Cardiac septum (tissue), 1 donor: ENCODE measurements at regions not wholly inside any gene's neighbourhood (a gene's known extent, or its start where the extent isn't known, plus 50 kb on each side); places are given as distances from the start of the nearest gene placed in this dataset.

ENCODE experiments used
- DNase-seq: peaks from one replicate; pipeline ENCODE4 v3.0.0-alpha.2; 2020; ENCODE audit warnings: low spot score
- intact Hi-C: fragments of 100-400 bp; cut with DNase I; formaldehyde crosslinking; loops from one replicate; pipeline ENCODE4 v1.14.0; 2022
- donor health status: DM: no; HTN: no; CAD: no.

DNA sequence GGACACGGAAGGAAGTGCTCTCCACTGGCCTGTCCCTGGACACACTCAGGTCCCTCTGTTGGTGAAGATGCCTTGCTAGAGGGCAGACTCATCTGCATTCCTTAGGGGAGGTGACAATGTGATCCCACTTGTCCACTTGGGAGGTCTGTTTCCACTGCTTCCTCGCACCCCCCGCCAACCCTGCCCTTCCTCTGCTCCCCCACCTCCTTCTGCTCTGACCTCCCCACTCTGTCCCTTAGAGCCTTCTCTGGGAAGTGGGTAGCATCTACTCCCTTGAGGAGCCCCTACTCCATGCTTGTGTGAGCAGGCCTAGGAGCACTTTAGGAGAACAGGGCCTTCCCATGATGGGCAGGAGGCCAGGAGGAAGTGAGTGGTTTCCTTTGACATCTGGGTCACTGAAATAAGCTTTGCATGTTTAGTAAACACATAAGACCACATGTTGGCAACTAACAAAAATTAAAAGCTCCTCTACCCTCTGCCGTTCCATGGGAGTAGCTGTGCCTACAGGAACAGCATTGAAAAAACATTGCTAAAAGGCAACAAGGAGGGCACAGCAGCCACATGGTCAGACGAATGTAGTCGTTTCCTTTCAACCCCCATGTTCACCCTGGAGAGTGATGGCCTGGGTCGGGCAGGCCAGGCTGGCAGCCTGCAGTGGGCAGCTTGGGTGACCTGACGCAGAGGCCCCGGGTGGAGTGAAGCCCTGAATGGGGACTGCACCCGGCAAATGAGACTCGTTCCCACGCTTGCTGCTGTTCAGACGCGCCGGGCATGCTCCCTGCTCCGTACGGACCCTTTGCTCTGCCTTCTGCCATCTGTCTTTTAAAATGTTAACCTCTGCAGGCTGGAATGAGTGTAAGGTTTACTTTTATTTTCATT is 634.0 kb downstream of the IRX1 start:
- DNase-seq, result no peak

DNA sequence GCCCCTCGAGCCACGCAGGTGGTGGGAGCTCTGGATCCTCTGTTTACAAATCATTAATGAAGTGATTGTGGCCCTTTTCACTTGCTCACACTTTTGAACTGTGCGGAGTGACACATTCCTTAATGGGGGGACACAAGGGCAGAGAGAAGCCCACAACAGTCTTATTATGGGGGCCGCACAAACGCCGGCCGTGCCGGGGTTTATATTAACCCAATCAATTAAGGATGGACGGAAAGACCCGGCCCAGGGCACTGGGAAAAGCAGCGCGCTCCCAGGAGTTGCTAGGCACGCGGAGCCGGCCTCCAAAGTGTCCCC is 634.8 kb downstream of the IRX1 start:
- intact Hi-C loops, result no loop called here
- DNase-seq, result no peak

More for the DNA sequence above, 634.0 kb downstream of the IRX1 start:
- intact Hi-C loops, result no loop called here

DNA sequence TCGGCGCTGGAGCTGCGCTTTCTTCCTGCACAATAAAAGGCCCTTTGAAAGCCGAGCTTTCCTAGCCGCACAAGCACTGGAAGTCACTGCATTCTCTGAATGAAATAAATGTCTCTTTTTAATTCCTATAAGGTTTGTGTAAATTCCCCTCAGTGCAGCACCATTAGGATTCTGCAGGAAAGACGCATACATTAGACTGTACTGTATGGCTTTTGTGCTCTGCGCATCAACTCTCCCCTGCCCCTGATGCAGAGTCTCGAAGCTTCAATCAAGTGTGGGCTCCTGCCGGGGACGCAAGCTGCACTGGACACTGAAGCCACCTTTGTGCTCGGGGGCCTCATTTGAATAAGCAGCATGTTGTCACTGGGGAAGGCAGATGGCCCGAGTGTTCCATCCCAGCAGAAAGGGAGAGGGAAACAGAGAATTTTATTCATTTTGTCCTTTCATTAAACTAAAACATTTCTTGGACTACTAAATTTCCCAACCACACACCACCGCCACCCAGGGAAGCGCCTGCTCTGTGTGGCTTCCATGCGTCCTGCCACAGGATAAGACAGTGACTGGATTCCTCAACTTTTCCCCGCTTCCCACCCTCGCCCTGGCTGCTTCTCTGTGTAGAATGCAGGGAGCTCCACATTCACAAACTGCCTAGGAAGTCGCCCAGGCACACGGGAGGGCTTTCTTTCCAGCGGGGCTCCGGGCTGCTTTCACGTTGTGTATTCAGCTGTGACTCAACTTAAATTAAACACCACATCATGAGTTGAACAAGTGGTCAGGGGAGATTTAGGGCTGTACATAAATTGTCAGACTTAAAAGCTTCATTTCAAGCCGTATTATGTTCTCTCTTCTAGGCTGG is 635.4 kb downstream of the IRX1 start:
- intact Hi-C loops, result no loop called here

DNA sequence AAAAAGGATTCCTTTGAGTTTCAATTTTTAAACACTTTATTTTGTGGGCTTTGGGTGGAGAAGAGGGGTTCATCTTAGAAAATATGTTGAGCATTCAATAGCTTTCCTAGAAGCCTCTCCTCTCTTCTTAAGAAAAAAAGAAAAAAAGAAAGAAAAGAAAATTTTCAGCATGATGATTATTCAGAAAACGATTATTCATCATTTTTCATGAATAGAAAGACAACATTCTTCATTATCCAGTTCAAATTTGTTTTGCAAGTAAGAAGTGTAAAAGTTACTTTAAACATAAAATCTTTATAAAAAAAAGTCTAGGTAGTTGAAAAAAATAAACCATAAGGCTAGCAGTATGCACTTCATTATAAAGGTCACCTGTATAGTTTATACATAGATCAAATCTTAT is 636.5 kb downstream of the IRX1 start:
- DNase-seq, result no peak
- intact Hi-C loops, result no loop called here

More for the DNA sequence above, 635.4 kb downstream of the IRX1 start:
- no peak for DNase-seq

GRCh38 chr5:4233671-4234070 is 638.0 kb downstream of the IRX1 start:
- intact Hi-C loops, result no loop called here
- DNase-seq, result no peak

DNA sequence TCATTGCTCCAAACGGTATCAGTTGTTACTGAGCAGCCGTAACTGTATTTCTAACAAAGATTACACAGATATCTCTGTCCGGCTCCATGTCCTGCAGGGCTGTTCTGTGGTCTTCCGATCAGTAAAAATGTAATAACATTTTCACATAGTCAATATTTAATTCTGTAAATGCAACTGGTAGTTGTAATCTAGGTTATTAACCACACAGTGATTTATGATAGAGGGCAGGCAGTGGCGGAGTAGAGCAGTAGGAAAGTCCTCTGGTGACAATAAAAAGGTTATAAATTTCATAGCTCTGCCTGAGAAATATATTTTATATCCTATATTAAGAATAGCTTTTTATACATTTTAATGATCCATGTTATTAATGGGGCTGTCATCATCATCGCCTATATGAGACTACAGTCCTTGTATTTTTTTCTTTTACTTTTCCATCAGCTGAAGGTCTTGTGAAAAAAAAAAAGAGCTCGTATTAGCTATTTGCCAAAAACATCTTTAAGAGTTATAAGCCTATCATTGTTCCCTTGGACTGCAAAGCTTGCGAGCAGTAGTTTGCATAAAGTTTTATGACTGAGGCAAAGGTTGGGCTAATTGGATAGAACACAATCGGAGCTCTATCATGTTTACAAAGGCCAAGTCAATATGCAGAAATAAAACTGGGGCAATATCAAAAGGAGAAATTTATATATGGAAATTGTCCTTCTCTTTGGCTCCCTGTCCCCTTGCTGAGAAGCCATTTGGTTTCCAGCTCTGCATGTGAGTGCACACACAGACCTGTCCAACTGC is 648.0 kb downstream of the IRX1 start:
- no peak for DNase-seq
- intact Hi-C loops, result no loop called here

- intact Hi-C loops, result no loop called here
- no peak for DNase-seq
Observed at GRCh38 chr5:4244306-4244705, 648.7 kb downstream of the IRX1 start.

GRCh38 chr5:4245076-4245475 is 649.4 kb downstream of the IRX1 start:
- intact Hi-C loops, result no loop called here

DNA sequence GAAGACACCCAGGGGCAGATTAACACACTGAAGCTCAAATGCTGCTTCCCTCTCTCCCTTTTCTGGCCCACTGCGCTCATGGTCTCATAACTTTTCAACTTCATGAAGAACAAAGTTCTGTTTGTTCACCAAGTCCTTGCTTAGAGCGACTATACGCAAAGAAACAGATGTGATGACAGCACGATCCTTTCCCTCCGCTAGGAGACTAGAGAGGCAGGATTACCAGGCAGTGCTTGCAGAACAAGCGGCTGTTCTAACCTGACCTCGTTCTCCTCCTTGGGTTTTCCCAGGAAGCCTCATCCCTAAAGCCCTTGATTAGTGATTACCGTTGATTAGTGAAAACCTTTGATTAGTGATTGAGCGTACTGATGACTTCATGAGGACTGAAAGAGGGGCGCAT is 649.9 kb downstream of the IRX1 start:
- intact Hi-C loops, result no loop called here

More at GRCh38 chr5:4245076-4245475, 649.4 kb downstream of the IRX1 start:
- DNase-seq, result no peak

DNA sequence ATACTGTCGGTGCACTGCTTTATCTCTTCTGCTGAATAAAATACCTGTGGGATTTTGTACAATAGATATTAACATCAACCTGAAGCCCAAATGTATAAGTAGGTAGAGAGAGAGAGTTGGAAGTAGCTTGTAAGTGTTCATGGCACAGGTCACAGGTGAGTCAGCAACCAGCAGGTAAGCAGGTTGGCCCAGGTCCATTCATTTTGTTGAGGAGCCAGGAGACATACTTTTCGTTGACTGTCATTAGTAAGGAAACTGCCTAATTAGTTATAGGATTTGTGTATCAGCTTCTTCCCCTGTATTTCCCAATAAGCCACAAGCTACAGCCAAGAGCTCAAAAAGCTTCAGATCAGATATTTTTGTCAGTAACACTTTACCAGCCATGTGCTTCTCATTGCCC is 650.8 kb downstream of the IRX1 start:
- DNase-seq, result no peak
- intact Hi-C loops, result no loop called here

More for the DNA sequence above, 649.9 kb downstream of the IRX1 start:
- no peak for DNase-seq

DNA sequence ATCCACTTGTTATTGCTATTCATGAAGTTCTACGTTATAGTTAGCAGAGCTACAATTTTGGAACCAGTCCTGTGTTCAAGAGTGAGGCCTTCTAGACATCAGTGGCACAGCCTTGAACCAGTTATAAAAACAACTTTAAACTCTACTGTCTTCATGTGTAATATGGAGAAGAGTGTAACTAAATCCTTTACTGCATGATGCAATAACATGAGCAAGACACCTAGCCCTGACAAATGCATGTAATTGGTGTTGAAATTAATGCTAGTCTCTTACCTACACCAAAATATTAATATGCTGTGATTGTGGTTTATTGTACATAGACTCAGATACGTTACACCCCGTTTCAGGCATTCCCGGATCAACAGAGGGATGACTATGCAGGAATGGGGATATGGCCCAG is 654.6 kb downstream of the IRX1 start:
- intact Hi-C loops, result no loop called here
- DNase-seq, result no peak

- intact Hi-C loops, result no loop called here
- DNase-seq, result no peak
Observed at GRCh38 chr5:4252385-4252784, 656.8 kb downstream of the IRX1 start.

DNA sequence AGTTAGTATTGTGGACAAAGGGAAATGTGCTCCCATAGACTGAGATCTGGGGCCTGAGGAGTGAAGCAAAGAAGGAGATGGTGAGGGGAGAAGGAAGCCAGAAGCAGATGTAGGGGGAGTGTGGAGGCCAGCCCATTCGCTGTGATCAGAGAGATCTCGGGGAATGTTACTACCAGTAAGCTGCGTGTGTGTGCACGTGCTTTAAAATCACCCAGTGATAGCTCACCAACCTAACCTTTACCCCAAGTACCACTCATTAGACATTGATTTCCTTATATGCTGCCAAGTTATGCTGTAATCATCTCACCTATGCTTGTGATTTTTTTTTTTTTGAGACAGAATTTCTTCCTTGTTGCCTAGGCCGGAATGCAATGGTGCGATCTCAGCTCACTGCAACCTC is 659.1 kb downstream of the IRX1 start:
- intact Hi-C loops, result no loop called here
- no peak for DNase-seq

DNA sequence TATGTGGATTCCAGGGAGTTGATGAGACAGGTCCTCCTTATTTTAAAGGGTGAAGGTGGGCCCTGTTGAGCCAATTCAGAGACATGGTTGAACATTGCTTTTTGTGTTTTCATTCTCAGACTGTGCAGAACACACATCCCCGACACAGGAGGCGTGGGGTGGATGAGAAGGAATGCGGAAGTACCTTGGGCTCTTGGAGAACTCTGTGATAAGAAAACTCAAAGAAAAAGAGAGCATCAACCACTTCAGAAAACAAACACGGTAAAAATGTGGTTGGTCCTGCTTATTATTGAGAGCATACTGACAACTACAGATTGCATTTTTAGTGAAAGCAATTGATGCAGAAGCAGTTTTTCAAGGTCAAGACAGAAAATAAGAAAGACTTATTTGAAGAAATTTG is 659.8 kb downstream of the IRX1 start:
- intact Hi-C loops, result no loop called here
- DNase-seq, result no peak

DNA sequence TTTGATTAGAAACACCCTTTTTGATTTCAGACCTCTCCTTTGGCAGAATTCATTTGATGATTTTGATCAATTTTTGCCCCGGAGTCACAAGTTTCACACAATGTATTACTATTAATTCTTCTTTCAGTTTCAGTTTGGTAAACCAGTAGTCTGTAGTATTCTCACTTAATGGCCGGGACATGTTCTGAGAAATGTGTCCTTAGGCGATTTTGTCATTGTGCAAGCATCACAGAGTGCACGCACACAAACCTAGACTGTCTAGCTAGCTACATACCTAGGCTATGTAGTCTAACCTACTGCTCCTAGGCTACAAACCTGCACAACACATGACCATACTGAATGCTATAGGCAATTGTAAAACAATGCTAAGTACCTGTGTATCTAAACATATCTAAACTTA is 662.5 kb downstream of the IRX1 start:
- no peak for DNase-seq

GRCh38 chr5:4271193-4271592 is 675.6 kb downstream of the IRX1 start:
- intact Hi-C loops, result no loop called here
- no peak for DNase-seq

More for the DNA sequence above, 662.5 kb downstream of the IRX1 start:
- intact Hi-C loops, result no loop called here

- DNase-seq, result no peak
- intact Hi-C loops, result no loop called here
Observed at GRCh38 chr5:4275232-4275631, 679.6 kb downstream of the IRX1 start.

DNA sequence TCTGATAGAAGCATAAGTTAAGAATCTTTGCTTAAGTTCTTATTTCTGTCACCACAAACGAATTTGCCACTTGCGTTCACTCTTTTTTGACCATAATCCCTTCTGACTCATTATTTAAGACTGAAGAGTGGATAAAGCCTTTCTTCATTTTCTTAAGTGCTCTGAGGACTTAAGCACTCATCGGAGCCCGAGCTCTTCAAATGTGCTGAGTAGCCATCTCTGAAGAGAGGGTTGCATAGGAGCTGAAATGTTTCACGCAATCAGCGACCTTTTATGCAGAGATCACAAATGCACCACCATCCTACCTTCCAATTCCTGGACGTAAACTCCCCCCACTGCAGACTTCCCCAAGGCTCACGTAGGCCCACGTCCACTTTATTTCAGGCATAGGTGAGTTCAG is 699.2 kb downstream of the IRX1 start:
- DNase-seq, result no peak
- intact Hi-C loops, result no loop called here

DNA sequence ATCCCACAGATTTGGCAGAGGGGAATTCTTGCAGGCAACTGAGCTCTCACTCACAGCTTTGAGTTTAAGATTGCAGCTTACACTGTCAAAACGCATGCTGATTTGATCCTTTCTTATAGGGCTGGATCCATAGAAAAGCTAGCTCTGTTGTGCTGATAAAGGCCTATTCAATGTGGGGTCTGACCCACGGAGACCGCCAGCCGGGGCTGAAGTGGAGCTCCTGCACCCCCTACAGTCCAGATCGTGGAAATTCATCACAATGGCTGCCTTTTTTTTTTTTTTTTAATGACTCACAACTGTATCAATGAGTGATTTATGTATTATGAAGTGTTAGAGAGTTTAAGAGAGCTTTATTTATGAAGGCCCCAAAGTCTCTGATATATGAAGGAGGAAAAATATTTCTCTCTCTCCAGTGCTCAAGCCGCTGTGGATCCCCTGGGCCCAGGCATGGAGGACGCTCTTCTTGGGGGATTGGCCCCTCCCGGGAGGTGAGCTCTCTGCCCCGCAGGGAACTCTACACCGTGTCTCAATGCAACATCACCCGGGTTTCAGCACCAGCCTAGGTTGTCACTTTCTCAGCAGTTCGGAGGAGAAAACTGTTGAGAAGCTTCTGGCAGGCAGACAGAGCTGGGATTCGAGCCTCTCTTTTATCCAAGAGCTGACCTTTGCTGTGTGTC is 700.2 kb downstream of the IRX1 start:
- intact Hi-C loops, result no loop called here
- DNase-seq, result no peak

- DNase-seq, result no peak
- intact Hi-C loops, result no loop called here
Observed at GRCh38 chr5:4306057-4306456, 710.4 kb downstream of the IRX1 start.
